HepG2 (cell line): ENCODE measurements at regions not wholly inside any gene's neighbourhood (a gene's known extent, or its start where the extent isn't known, plus 50 kb on each side); places are given as distances from the start of the nearest gene placed in this dataset.

Source experiments
- ATAD3A ChIP-seq: sonication (generic); formaldehyde crosslinking; IDR thresholded peaks from 2 replicates; pipeline ENCODE4 v1.4.0; 2020; ENCODE audit warnings: missing genetic modification reagents
- EP300 ChIP-seq, 3 experiments: sonication (generic) in 1 of 3; formaldehyde crosslinking in 1 of 3; IDR thresholded peaks; 2 replicates each; pipeline versions ENCODE4 v1.5.1 to v1.6.1; 2011 to 2020; ENCODE audit warnings: low read depth in 2 of 3, low read length in 2 of 3, borderline replicate concordance in 1 of 3, improper control_type of control experiment in 1 of 3, mild to moderate bottlenecking in 1 of 3, missing genetic modification reagents in 1 of 3, moderate library complexity in 1 of 3
- FOXK1 ChIP-seq: sonication (generic); formaldehyde crosslinking; IDR thresholded peaks from 2 replicates; pipeline ENCODE4 v1.4.0; 2020; ENCODE audit warnings: low read depth, missing genetic modification reagents, borderline replicate concordance
- GPN1 ChIP-seq: sonication (generic); formaldehyde crosslinking; IDR thresholded peaks from 2 replicates; pipeline ENCODE4 v1.5.1; 2020; ENCODE audit warnings: missing genetic modification reagents, borderline replicate concordance
- HNRNPLL ChIP-seq: fragments of 200-400 bp; formaldehyde crosslinking; IDR thresholded peaks from 2 replicates; pipeline ENCODE4 v1.6.1; 2017; ENCODE audit warnings: mild to moderate bottlenecking, low read depth, low read length; ENCODE audit not compliant: poor library complexity, severe bottlenecking
- NONO ChIP-seq, 2 experiments: fragments of 450-650 bp in 1 of 2; sonication (generic) in 1 of 2; formaldehyde crosslinking in 1 of 2; IDR thresholded peaks in 1 of 2; conservative IDR thresholded peaks in 1 of 2; 2 replicates each; pipeline versions ENCODE4 v1.6.1 to v1.8.0; 2017 to 2022; ENCODE audit warnings: mild to moderate bottlenecking in 1 of 2, missing genetic modification reagents in 1 of 2, moderate library complexity in 1 of 2
- POLR2A ChIP-seq, 2 experiments: IDR thresholded peaks; 2 replicates each; pipeline ENCODE4 v1.6.1; 2011; ENCODE audit warnings: low read depth in 2 of 2, low read length in 2 of 2, mild to moderate bottlenecking in 1 of 2, moderate library complexity in 1 of 2; ENCODE audit not compliant: insufficient read depth in 1 of 2
- POLR2AphosphoS2 ChIP-seq: IDR thresholded peaks from 2 replicates; pipeline ENCODE4 v1.6.1; 2011; ENCODE audit warnings: low read depth, low read length, improper control_type of control experiment
- RAD21 ChIP-seq: fragments of 450-650 bp; formaldehyde crosslinking; IDR thresholded peaks from 2 replicates; pipeline ENCODE4 v1.5.0; 2020; ENCODE audit warnings: mild to moderate bottlenecking
- RARA ChIP-seq: IDR thresholded peaks from 2 replicates; pipeline ENCODE4 v1.6.1; 2016; ENCODE audit warnings: missing genetic modification reagents, missing compliant biosample characterization
- SALL2 ChIP-seq: sonication (generic); formaldehyde crosslinking; IDR thresholded peaks from 2 replicates; pipeline ENCODE4 v1.8.1; 2023; ENCODE audit warnings: mild to moderate bottlenecking, missing genetic modification reagents, inconsistent platforms
- SOX13 ChIP-seq, 3 experiments: fragments of 450-650 bp in 1 of 3; sonication (generic) in 1 of 3; formaldehyde crosslinking in 1 of 3; IDR thresholded peaks in 2 of 3; conservative IDR thresholded peaks in 1 of 3; 2 replicates each; pipeline versions ENCODE4 v1.5.0 to v1.6.1; 2016 to 2020; ENCODE audit warnings: antibody characterized with exemption in 1 of 3, mild to moderate bottlenecking in 1 of 3, missing compliant biosample characterization in 1 of 3, missing genetic modification reagents in 1 of 3, moderate library complexity in 1 of 3
- ZIK1 ChIP-seq: sonication (generic); formaldehyde crosslinking; IDR thresholded peaks from 2 replicates; pipeline ENCODE4 v1.5.0; 2020; ENCODE audit warnings: mild to moderate bottlenecking, low read depth, missing genetic modification reagents, borderline replicate concordance
- ZKSCAN8 ChIP-seq: IDR thresholded peaks from 2 replicates; pipeline ENCODE4 v1.6.1; 2016; ENCODE audit warnings: borderline replicate concordance, missing genetic modification reagents, missing compliant biosample characterization
- ZNF124 ChIP-seq: sonication (generic); formaldehyde crosslinking; IDR thresholded peaks from 2 replicates; pipeline ENCODE4 v1.4.0; 2020; ENCODE audit warnings: missing genetic modification reagents
- ZNF543 ChIP-seq: sonication (generic); formaldehyde crosslinking; IDR thresholded peaks from 2 replicates; pipeline ENCODE4 v1.4.0; 2020; ENCODE audit warnings: mild to moderate bottlenecking, missing genetic modification reagents
- ZNF773 ChIP-seq: sonication (generic); formaldehyde crosslinking; IDR thresholded peaks from 2 replicates; pipeline ENCODE4 v1.4.0; 2020; ENCODE audit warnings: missing genetic modification reagents, borderline replicate concordance
- ZNF776 ChIP-seq: sonication (generic); formaldehyde crosslinking; IDR thresholded peaks from 2 replicates; pipeline ENCODE4 v1.4.0; 2020; ENCODE audit warnings: mild to moderate bottlenecking, missing genetic modification reagents
- TF ChIP-seq, protein P1 (sequence below), 2 experiments: IDR thresholded peaks; 2 replicates each; pipeline ENCODE4 v1.6.1; 2011 to 2012; ENCODE audit warnings: low read length in 2 of 2, borderline replicate concordance in 1 of 2, low read depth in 1 of 2, mild to moderate bottlenecking in 1 of 2, moderate library complexity in 1 of 2
- TF ChIP-seq, protein P2 (sequence below): sonication (generic); formaldehyde crosslinking; IDR thresholded peaks from 2 replicates; pipeline ENCODE4 v1.4.0; 2020; ENCODE audit warnings: missing genetic modification reagents
- TF ChIP-seq, protein P3 (sequence below): sonication (generic); formaldehyde crosslinking; IDR thresholded peaks from 2 replicates; pipeline ENCODE4 v1.5.1; 2020; ENCODE audit warnings: mild to moderate bottlenecking, moderate library complexity, missing genetic modification reagents

DNA sequence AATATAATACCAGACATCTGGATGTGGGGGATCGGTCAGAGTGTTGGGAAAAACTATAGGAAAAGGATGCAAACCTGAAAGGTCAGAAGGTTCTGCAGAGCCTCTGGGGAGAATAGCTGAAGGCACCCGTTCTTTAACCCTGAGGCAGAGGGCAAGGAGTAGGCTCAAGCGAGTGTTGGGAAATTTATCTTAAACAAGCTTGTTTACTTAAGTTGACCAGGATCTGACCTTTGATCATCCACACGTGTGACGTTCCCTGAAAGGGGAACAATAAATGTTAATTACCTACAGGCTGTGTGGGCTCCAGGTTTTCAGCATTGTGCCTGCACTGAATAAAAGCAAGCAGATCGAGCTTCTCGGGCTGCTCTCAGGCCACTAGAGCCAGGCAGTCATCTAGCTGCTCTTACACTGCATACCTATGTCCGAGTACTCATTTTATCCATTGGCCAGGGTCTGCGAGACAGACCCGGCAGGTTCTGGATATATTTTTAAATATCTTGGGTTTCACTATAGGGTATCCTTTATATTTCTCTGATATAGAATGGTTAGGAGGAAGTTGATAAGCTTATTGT, 400.6 kb upstream of the CHST9 start (continued):
- TF ChIP-seq, protein P1, sequence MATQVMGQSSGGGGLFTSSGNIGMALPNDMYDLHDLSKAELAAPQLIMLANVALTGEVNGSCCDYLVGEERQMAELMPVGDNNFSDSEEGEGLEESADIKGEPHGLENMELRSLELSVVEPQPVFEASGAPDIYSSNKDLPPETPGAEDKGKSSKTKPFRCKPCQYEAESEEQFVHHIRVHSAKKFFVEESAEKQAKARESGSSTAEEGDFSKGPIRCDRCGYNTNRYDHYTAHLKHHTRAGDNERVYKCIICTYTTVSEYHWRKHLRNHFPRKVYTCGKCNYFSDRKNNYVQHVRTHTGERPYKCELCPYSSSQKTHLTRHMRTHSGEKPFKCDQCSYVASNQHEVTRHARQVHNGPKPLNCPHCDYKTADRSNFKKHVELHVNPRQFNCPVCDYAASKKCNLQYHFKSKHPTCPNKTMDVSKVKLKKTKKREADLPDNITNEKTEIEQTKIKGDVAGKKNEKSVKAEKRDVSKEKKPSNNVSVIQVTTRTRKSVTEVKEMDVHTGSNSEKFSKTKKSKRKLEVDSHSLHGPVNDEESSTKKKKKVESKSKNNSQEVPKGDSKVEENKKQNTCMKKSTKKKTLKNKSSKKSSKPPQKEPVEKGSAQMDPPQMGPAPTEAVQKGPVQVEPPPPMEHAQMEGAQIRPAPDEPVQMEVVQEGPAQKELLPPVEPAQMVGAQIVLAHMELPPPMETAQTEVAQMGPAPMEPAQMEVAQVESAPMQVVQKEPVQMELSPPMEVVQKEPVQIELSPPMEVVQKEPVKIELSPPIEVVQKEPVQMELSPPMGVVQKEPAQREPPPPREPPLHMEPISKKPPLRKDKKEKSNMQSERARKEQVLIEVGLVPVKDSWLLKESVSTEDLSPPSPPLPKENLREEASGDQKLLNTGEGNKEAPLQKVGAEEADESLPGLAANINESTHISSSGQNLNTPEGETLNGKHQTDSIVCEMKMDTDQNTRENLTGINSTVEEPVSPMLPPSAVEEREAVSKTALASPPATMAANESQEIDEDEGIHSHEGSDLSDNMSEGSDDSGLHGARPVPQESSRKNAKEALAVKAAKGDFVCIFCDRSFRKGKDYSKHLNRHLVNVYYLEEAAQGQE (IDR thresholded peaks at IDR 0.05; ENCODE audit: borderline replicate concordance in 1 of 2, low read depth in 1 of 2, low read length in 2 of 2), result no peak
- TF ChIP-seq ZNF773 (no peak), POLR2A (IDR thresholded peaks at IDR 0.05; ENCODE audit: insufficient read depth in 1 of 2, low read depth in 2 of 2, low read length in 2 of 2) (no peak), RAD21 (CRISPR knock-in tag) (no peak), ZIK1 (CRISPR knock-in tag) (no peak), ZNF776 (CRISPR knock-in tag) (no peak), ATAD3A (CRISPR knock-in tag) (no peak), NONO (IDR thresholded peaks at IDR 0.05) (no peak), NONO (CRISPR knock-in tag; conservative IDR thresholded peaks at IDR 0.05) (no peak), GPN1 (CRISPR knock-in tag) (no peak), FOXK1 (no peak), ZNF124 (CRISPR knock-in tag) (no peak), HNRNPLL (no peak), RARA (CRISPR knock-in tag) (peak; percentile 47), SOX13 (IDR thresholded peaks at IDR 0.05) (no peak), SOX13 (CRISPR knock-in tag; conservative IDR thresholded peaks at IDR 0.05 in 1 of 2, IDR thresholded peaks at IDR 0.05 in 1 of 2) (peak in 1 of 2 experiments; percentile 67; a peak in 2 of 4 replicates), ZKSCAN8 (CRISPR knock-in tag) (no peak), ZNF543 (no peak), EP300 (IDR thresholded peaks at IDR 0.05; ENCODE audit: low read depth in 2 of 2, low read length in 2 of 2) (peak in 1 of 2 experiments; percentile 5; a peak in 1 of 4 replicates), EP300 (CRISPR knock-in tag; IDR thresholded peaks at IDR 0.05; ENCODE audit: borderline replicate concordance) (no peak), POLR2AphosphoS2 (no peak), SALL2 (CRISPR knock-in tag) (no peak)
- TF ChIP-seq, protein P2, sequence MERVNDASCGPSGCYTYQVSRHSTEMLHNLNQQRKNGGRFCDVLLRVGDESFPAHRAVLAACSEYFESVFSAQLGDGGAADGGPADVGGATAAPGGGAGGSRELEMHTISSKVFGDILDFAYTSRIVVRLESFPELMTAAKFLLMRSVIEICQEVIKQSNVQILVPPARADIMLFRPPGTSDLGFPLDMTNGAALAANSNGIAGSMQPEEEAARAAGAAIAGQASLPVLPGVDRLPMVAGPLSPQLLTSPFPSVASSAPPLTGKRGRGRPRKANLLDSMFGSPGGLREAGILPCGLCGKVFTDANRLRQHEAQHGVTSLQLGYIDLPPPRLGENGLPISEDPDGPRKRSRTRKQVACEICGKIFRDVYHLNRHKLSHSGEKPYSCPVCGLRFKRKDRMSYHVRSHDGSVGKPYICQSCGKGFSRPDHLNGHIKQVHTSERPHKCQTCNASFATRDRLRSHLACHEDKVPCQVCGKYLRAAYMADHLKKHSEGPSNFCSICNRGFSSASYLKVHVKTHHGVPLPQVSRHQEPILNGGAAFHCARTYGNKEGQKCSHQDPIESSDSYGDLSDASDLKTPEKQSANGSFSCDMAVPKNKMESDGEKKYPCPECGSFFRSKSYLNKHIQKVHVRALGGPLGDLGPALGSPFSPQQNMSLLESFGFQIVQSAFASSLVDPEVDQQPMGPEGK, result no peak
- TF ChIP-seq, protein P3, sequence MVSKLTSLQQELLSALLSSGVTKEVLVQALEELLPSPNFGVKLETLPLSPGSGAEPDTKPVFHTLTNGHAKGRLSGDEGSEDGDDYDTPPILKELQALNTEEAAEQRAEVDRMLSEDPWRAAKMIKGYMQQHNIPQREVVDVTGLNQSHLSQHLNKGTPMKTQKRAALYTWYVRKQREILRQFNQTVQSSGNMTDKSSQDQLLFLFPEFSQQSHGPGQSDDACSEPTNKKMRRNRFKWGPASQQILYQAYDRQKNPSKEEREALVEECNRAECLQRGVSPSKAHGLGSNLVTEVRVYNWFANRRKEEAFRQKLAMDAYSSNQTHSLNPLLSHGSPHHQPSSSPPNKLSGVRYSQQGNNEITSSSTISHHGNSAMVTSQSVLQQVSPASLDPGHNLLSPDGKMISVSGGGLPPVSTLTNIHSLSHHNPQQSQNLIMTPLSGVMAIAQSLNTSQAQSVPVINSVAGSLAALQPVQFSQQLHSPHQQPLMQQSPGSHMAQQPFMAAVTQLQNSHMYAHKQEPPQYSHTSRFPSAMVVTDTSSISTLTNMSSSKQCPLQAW (CRISPR knock-in tag), result no peak
